Testis (tissue), 2 donors: ENCODE measurements at regions not wholly inside any gene's neighbourhood (a gene's known extent, or its start where the extent isn't known, plus 50 kb on each side); places are given as distances from the start of the nearest gene placed in this dataset.

Experiments used
- DNase-seq: peaks from one replicate; pipeline ENCODE4 v3.0.0-alpha.2; 2019
- H3K27ac ChIP-seq, 2 donors: fragments of 200-600 bp; sonication (generic); one replicate each; pipeline ENCODE4 v1.5.1; 2019
- H3K27me3 ChIP-seq: fragments of 200-600 bp; sonication (generic); one replicate; pipeline ENCODE4 v1.5.1; 2019
- H3K36me3 ChIP-seq: fragments of 200-600 bp; sonication (generic); one replicate; pipeline ENCODE4 v1.5.1; 2017; ENCODE audit warnings: low read depth; ENCODE audit errors: missing control alignments
- H3K4me1 ChIP-seq: fragments of 200-600 bp; sonication (generic); one replicate; pipeline ENCODE4 v1.5.1; 2019
- H3K4me3 ChIP-seq, 2 donors: fragments of 200-600 bp; sonication (generic); one replicate each; pipeline ENCODE4 v1.5.1; 2017 to 2019
- H3K9me3 ChIP-seq: fragments of 200-600 bp; sonication (generic); one replicate; pipeline ENCODE4 v1.5.1; 2017
- CTCF ChIP-seq, 3 experiments: fragments of 450-650 bp in 2 of 3; fragments of 200-600 bp in 1 of 3; sonication (generic) in 1 of 3; IDR thresholded peaks; one replicate each; pipeline ENCODE4 v1.5.1; 2016 to 2019; ENCODE audit warnings: antibody characterized with exemption in 3 of 3, mild to moderate bottlenecking in 2 of 3, moderate library complexity in 1 of 3
- POLR2A ChIP-seq: fragments of 450-650 bp; IDR thresholded peaks from one replicate; pipeline ENCODE4 v1.6.1; 2017; ENCODE audit warnings: antibody characterized with exemption, mild to moderate bottlenecking, moderate library complexity
- WGBS, 2 donors: methylation state at CpG; one replicate each; pipeline ENCODE4 v1.1.5; 2018; 5-methylcytosine and 5-hydroxymethylcytosine counted together
- intact Hi-C: fragments of 100-400 bp; cut with DNase I; formaldehyde crosslinking; loops from one replicate; pipeline ENCODE4 v1.15.1; 2023; ENCODE audit warnings: low total_unique reads

GRCh38 chr15:87722941-87723691, 533.4 kb downstream of the NTRK3 start:
- DNase-seq: no peak
- Histone ChIP-seq H3K36me3 (no peaks in the 10 kb centered on the region), H3K4me1 (no peaks in the 10 kb centered on the region), H3K27ac (no peak overlapping the region), H3K4me3 (no peak overlapping the region), H3K9me3 (no peaks in the 10 kb centered on the region), H3K27me3 (no peaks in the 10 kb centered on the region)
- intact Hi-C loops: no loop called here
- 75 to 86% methylated on average over 1 of the region's 1 CpG for WGBS, 2 donors
- TF ChIP-seq CTCF (IDR thresholded peaks at IDR 0.05) (no peak), POLR2A (no peak)

- no peaks in the 10 kb centered on the region for H3K36me3 ChIP-seq
- 56 to 69% methylated on average over 3 of the region's 3 CpGs for WGBS, 2 donors
- no peaks in the 10 kb centered on the region for H3K4me1 ChIP-seq
- no peaks in the 10 kb centered on the region for H3K27me3 ChIP-seq
- no peak for DNase-seq
- intact Hi-C loops: no loop called here
- no peaks in the 10 kb centered on the region for H3K9me3 ChIP-seq
- TF ChIP-seq POLR2A: no peak
- no peak overlapping the region for H3K27ac ChIP-seq
- H3K4me3 ChIP-seq: no peak overlapping the region
Measured at GRCh38 chr15:87720235-87720634, 536.3 kb downstream of the NTRK3 start.

GRCh38 chr15:87716422-87716821, 540.1 kb downstream of the NTRK3 start:
- no peak overlapping the region for H3K27ac ChIP-seq
- H3K9me3 ChIP-seq: no peaks in the 10 kb centered on the region
- no peak overlapping the region for H3K4me3 ChIP-seq
- H3K27me3 ChIP-seq: no peaks in the 10 kb centered on the region
- TF ChIP-seq CTCF (IDR thresholded peaks at IDR 0.05) (no peak), POLR2A (no peak)
- WGBS, 2 donors: 78 to 80% methylated on average over 3 of the region's 3 CpGs
- H3K4me1 ChIP-seq: no peaks in the 10 kb centered on the region
- H3K36me3 ChIP-seq: no peaks in the 10 kb centered on the region
- no peak for DNase-seq
- intact Hi-C loops: no loop called here

GRCh38 chr15:87715252-87715651, 541.3 kb downstream of the NTRK3 start:
- H3K9me3 ChIP-seq: no peaks in the 10 kb centered on the region
- no peak overlapping the region for H3K27ac ChIP-seq
- no peak for TF ChIP-seq CTCF (IDR thresholded peaks at IDR 0.05)
- TF ChIP-seq POLR2A: no peak
- intact Hi-C loops: no loop called here
- H3K27me3 ChIP-seq: no peaks in the 10 kb centered on the region
- no peaks in the 10 kb centered on the region for H3K36me3 ChIP-seq
- no peak overlapping the region for H3K4me3 ChIP-seq
- DNase-seq: no peak
- H3K4me1 ChIP-seq: no peaks in the 10 kb centered on the region
- WGBS, 2 donors: 70 to 83% methylated on average over 1 of the region's 1 CpG

GRCh38 chr15:87713475-87713879, 543.1 kb downstream of the NTRK3 start:
- intact Hi-C loops: no loop called here
- no peak for DNase-seq
- no peak for TF ChIP-seq POLR2A
- no peak for TF ChIP-seq CTCF (IDR thresholded peaks at IDR 0.05)
- no peaks in the 10 kb centered on the region for H3K27me3 ChIP-seq
- no peak overlapping the region for H3K27ac ChIP-seq
- H3K9me3 ChIP-seq: no peaks in the 10 kb centered on the region
- no peaks in the 10 kb centered on the region for H3K4me1 ChIP-seq
- H3K4me3 ChIP-seq: no peak overlapping the region
- no peaks in the 10 kb centered on the region for H3K36me3 ChIP-seq
- WGBS, 2 donors: 80 to 93% methylated on average over 1 of the region's 1 CpG
